ENCODE measurements at regions not wholly inside any gene's neighbourhood (a gene's known extent, or its start where the extent isn't known, plus 50 kb on each side); places are given as distances from the start of the nearest gene placed in this dataset.

DNA sequence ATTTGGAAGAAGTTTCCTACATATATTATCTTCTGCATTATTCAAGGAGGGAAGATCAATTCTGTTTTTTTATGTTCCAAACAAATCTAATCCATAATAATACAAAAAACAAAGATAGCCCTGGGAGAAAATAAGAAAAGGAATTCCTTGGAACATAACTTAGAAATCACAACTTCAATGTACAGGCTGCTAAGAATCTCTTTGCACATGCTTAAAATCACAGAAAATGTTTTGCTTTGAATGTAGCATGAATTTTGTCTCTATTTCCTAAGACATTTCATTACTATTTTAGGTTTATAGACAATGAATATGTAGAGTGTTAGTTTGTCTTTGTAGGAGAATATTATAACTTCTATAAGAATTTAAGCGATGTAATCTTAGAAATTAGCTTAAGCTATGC lies 700.1 kb downstream of the RNF144B start:
- TF ChIP-seq, protein P1, sequence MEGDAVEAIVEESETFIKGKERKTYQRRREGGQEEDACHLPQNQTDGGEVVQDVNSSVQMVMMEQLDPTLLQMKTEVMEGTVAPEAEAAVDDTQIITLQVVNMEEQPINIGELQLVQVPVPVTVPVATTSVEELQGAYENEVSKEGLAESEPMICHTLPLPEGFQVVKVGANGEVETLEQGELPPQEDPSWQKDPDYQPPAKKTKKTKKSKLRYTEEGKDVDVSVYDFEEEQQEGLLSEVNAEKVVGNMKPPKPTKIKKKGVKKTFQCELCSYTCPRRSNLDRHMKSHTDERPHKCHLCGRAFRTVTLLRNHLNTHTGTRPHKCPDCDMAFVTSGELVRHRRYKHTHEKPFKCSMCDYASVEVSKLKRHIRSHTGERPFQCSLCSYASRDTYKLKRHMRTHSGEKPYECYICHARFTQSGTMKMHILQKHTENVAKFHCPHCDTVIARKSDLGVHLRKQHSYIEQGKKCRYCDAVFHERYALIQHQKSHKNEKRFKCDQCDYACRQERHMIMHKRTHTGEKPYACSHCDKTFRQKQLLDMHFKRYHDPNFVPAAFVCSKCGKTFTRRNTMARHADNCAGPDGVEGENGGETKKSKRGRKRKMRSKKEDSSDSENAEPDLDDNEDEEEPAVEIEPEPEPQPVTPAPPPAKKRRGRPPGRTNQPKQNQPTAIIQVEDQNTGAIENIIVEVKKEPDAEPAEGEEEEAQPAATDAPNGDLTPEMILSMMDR (IDR thresholded peaks at IDR 0.05; ENCODE audit: low read depth, low read length, poor library complexity, severe bottlenecking) = no peak
- TF ChIP-seq EZH2phosphoT487 (IDR thresholded peaks at IDR 0.05; ENCODE audit: borderline replicate concordance, low read length) = no peak
